Ovary (tissue), 7 donors: ENCODE measurements at regions not wholly inside any gene's neighbourhood (a gene's known extent, or its start where the extent isn't known, plus 50 kb on each side); places are given as distances from the start of the nearest gene placed in this dataset.

ENCODE experiments used
- DNase-seq, 5 donors: peaks; one replicate each; pipeline ENCODE4 v3.0.0-alpha.2; 2019 to 2020
- H3K27ac ChIP-seq, 2 donors: fragments of 200-600 bp; one replicate each; pipeline versions ENCODE4 v1.5.1 to v1.8.0; 2019 to 2022
- H3K27me3 ChIP-seq: fragments of 200-600 bp; one replicate; pipeline ENCODE4 v1.8.0; 2022
- H3K36me3 ChIP-seq: fragments of 200-600 bp; sonication (generic); one replicate; pipeline ENCODE4 v1.5.1; 2019
- H3K4me1 ChIP-seq: one replicate; pipeline ENCODE4 v1.8.1; 2013; ENCODE audit warnings: mild to moderate bottlenecking, moderate library complexity; ENCODE audit not compliant: insufficient read depth
- H3K4me3 ChIP-seq: fragments of 200-600 bp; sonication (generic); one replicate; pipeline ENCODE4 v1.5.1; 2017
- H3K9me3 ChIP-seq, 2 donors: fragments of 200-600 bp in 1 of 2; sonication (generic) in 1 of 2; one replicate each; pipeline versions ENCODE4 v1.5.1 to v1.8.1; 2013 to 2019; ENCODE audit warnings: mild to moderate bottlenecking in 1 of 2, moderate library complexity in 1 of 2
- CTCF ChIP-seq, 3 donors: fragments of 450-650 bp in 2 of 3; fragments of 200-600 bp in 1 of 3; IDR thresholded peaks; one replicate each; pipeline versions ENCODE4 v1.5.1 to v1.8.0; 2016 to 2022; ENCODE audit warnings: antibody characterized with exemption in 3 of 3, mild to moderate bottlenecking in 1 of 3
- EP300 ChIP-seq: sonication (generic); formaldehyde crosslinking; IDR thresholded peaks from one replicate; pipeline ENCODE4 v1.6.1; 2017; ENCODE audit warnings: antibody characterized with exemption
- POLR2A ChIP-seq: fragments of 450-650 bp; IDR thresholded peaks from one replicate; pipeline ENCODE4 v1.6.1; 2017; ENCODE audit warnings: antibody characterized with exemption, mild to moderate bottlenecking, moderate library complexity
- WGBS, 3 donors: extraction: QIAGEN DNeasy Blood & Tissue Kit in 1 of 3; methylation state at CpG; one replicate each; pipeline versions ENCODE4 v1.1.5 to v1.1.7; 2013 to 2017; 5-methylcytosine and 5-hydroxymethylcytosine counted together
- intact Hi-C, 4 donors: fragments of 100-400 bp; cut with DNase I; formaldehyde crosslinking; loops; one replicate each; pipeline versions ENCODE4 v1.11.0 to v1.15.1; 2022 to 2023
- donor health status: DM: no; HTN: no; CAD: no; lungs with moderate emphysema.
- donor health status: DM: no; HTN: no; CAD: no.
- donor health status: Bipolar disorder and iron deficiency.
- donor health status: DM: no; HTN: no; CAD: no.
- donor health status: DM: yes; HTN: yes; CAD: no.

- Histone ChIP-seq H3K4me1 (peaks cover 23% of the 10 kb centered on the region), H3K27me3 (no peaks in the 10 kb centered on the region), H3K27ac (peak overlapping the region; percentile 61 to 90), H3K9me3 (no peaks in the 10 kb centered on the region), H3K4me3 (no peak overlapping the region), H3K36me3 (no peaks in the 10 kb centered on the region)
- 56 to 63% (median 61%) methylated on average over 4 of the region's 4 CpGs for WGBS, 3 donors
- DNase-seq: no peak
- TF ChIP-seq EP300 (no peak), POLR2A (no peak), CTCF (IDR thresholded peaks at IDR 0.05) (no peak)
- intact Hi-C loops: loop anchor here (5.0 kb wide), 3 partner anchors 687 to 897 kb away; no protein-coding TSS in a partner anchor
Measured at GRCh38 chr3:188948997-188949389, 222.8 kb upstream of the TPRG1 start.

GRCh38 chr3:188949456-188949855 is 222.3 kb upstream of the TPRG1 start:
- Histone ChIP-seq H3K27me3 (no peaks in the 10 kb centered on the region), H3K9me3 (no peaks in the 10 kb centered on the region), H3K4me3 (no peak overlapping the region), H3K4me1 (peaks cover 23% of the 10 kb centered on the region), H3K36me3 (no peaks in the 10 kb centered on the region), H3K27ac (peak overlapping the region; percentile 61 to 90)
- no peak for DNase-seq
- WGBS, 3 donors: 95 to 100% (median 97%) methylated on average over 2 of the region's 2 CpGs
- TF ChIP-seq POLR2A (no peak), CTCF (IDR thresholded peaks at IDR 0.05) (no peak), EP300 (no peak)
- intact Hi-C loops: loop anchor here (5.0 kb wide), 3 partner anchors 687 to 897 kb away; no protein-coding TSS in a partner anchor

GRCh38 chr3:188949996-188950395 is 221.8 kb upstream of the TPRG1 start:
- H3K4me3 ChIP-seq: no peak overlapping the region
- H3K4me1 ChIP-seq: peaks cover 23% of the 10 kb centered on the region
- intact Hi-C loops: loop anchor here (5.0 kb wide), 4 partner anchors 688 to 1208 kb away; no protein-coding TSS in a partner anchor
- peak overlapping the region; percentile 6 to 90 for H3K27ac ChIP-seq
- H3K9me3 ChIP-seq: no peaks in the 10 kb centered on the region
- no peak for DNase-seq
- no peaks in the 10 kb centered on the region for H3K36me3 ChIP-seq
- H3K27me3 ChIP-seq: no peaks in the 10 kb centered on the region
- TF ChIP-seq CTCF (IDR thresholded peaks at IDR 0.05) (no peak), EP300 (no peak), POLR2A (no peak)
- 89 to 100% (median 97%) methylated on average over 1 of the region's 1 CpG for WGBS, 3 donors

GRCh38 chr3:188950832-188951489 is 220.8 kb upstream of the TPRG1 start:
- Histone ChIP-seq H3K36me3 (no peaks in the 10 kb centered on the region), H3K9me3 (no peaks in the 10 kb centered on the region), H3K27ac (peak overlapping the region; percentile 26 to 90), H3K4me3 (no peak overlapping the region), H3K27me3 (no peaks in the 10 kb centered on the region), H3K4me1 (peaks cover 23% of the 10 kb centered on the region)
- peak; percentile 77 to 92 (median 83) for DNase-seq
- 28 to 41% (median 33%) methylated on average over 13 of the region's 13 CpGs for WGBS, 3 donors
- intact Hi-C loops: loop anchor here in 1 of 4 donors (5.0 kb wide), 1 partner anchor 1209 kb away; no protein-coding TSS in a partner anchor
- TF ChIP-seq CTCF (IDR thresholded peaks at IDR 0.05) (peak in 1 of 3 donors; percentile 10), EP300 (peak; percentile 22), POLR2A (no peak)
